NB4 (cell line): ENCODE measurements at regions not wholly inside any gene's neighbourhood (a gene's known extent, or its start where the extent isn't known, plus 50 kb on each side); places are given as distances from the start of the nearest gene placed in this dataset.

ENCODE experiments used
- DNase-seq: peaks from one replicate; pipeline ENCODE4 v3.0.0; 2010; ENCODE audit warnings: low read depth
- H3K4me3 ChIP-seq: one replicate; pipeline ENCODE4 v1.5.1; 2011; ENCODE audit warnings: mild to moderate bottlenecking, low read depth, low read length, moderate library complexity
- CTCF ChIP-seq: IDR thresholded peaks from one replicate; pipeline ENCODE4 v1.5.1; 2012; ENCODE audit warnings: low read depth, low read length
- MAX ChIP-seq: IDR thresholded peaks from 2 replicates; pipeline ENCODE4 v1.6.1; 2011; ENCODE audit warnings: low read depth, low read length
- MYC ChIP-seq: IDR thresholded peaks from 2 replicates; pipeline ENCODE4 v1.6.1; 2011; ENCODE audit warnings: low read depth, low read length
- POLR2A ChIP-seq: IDR thresholded peaks from 2 replicates; pipeline ENCODE4 v1.6.1; 2011; ENCODE audit warnings: mild to moderate bottlenecking; ENCODE audit not compliant: insufficient read length; ENCODE audit errors: extremely low read depth

- no peak for DNase-seq
- TF ChIP-seq POLR2A (no peak), CTCF (no peak), MYC (no peak), MAX (no peak)
- no peak overlapping the region for H3K4me3 ChIP-seq
Measured at GRCh38 chr4:37745946-37746345, 59.8 kb upstream of the RELL1 start.

- H3K4me3 ChIP-seq = no peak overlapping the region
- TF ChIP-seq POLR2A = no peak
- no peak for TF ChIP-seq CTCF
- no peak for TF ChIP-seq MAX
- TF ChIP-seq MYC = no peak
- no peak for DNase-seq
Measured at GRCh38 chr4:37742149-37742548, 56.0 kb upstream of the RELL1 start.

- DNase-seq = no peak
Measured at GRCh38 chr4:37741564-37741963, 55.4 kb upstream of the RELL1 start.

GRCh38 chr4:37740546-37740945 lies 54.4 kb upstream of the RELL1 start:
- TF ChIP-seq MAX = no peak
- no peak for TF ChIP-seq POLR2A
- TF ChIP-seq MYC = no peak
- TF ChIP-seq CTCF = no peak
- DNase-seq = no peak
- no peak overlapping the region for H3K4me3 ChIP-seq

More at GRCh38 chr4:37741564-37741963, 55.4 kb upstream of the RELL1 start:
- TF ChIP-seq MYC (no peak), CTCF (no peak), POLR2A (no peak), MAX (no peak)
- no peak overlapping the region for H3K4me3 ChIP-seq

- DNase-seq = no peak
- TF ChIP-seq POLR2A = no peak
Measured at GRCh38 chr4:37737466-37737865, 51.3 kb upstream of the RELL1 start.

More at GRCh38 chr4:37737466-37737865, 51.3 kb upstream of the RELL1 start:
- no peak overlapping the region for H3K4me3 ChIP-seq
